WTC11 (cell line): ENCODE measurements at regions not wholly inside any gene's neighbourhood (a gene's known extent, or its start where the extent isn't known, plus 50 kb on each side); places are given as distances from the start of the nearest gene placed in this dataset.

ENCODE experiments used
- ATAC-seq: fragments of 200-7000 bp; cut with Tn5 transposase; 2 replicates; pipeline ENCODE4 v1.10.0; 2021; ENCODE audit warnings: mild to moderate bottlenecking, moderate library complexity
- CTCF ChIA-PET: fragments of 300-600 bp; sonication (Branson Sonifier 250); formaldehyde crosslinking; loops from one replicate; lab custom pipeline; 2021; ENCODE audit warnings: antibody characterized with exemption; lab: Charles Lee
- POLR2A ChIA-PET: fragments of 350-600 bp; sonication (Branson Sonifier 250); formaldehyde crosslinking; loops from one replicate; lab custom pipeline; 2021; ENCODE audit warnings: antibody characterized with exemption; lab: Charles Lee
- DNase-seq: peaks from one replicate; pipeline ENCODE4 v3.0.0; 2021; ENCODE audit warnings: low spot score
- H3K27ac Mint-ChIP-seq: 2 replicates; pipeline ENCODE4 v1.8.0; 2021; ENCODE audit warnings: mixed read lengths
- H3K27me3 Mint-ChIP-seq: 2 replicates; pipeline ENCODE4 v1.8.0; 2021; ENCODE audit warnings: low read depth, mild to moderate bottlenecking, moderate library complexity, mixed read lengths
- H3K36me3 Mint-ChIP-seq: 2 replicates; pipeline ENCODE4 v1.8.0; 2021; ENCODE audit warnings: mixed read lengths
- H3K4me1 Mint-ChIP-seq: 2 replicates; pipeline ENCODE4 v1.8.0; 2022; ENCODE audit warnings: mixed read lengths
- H3K4me3 Mint-ChIP-seq: 2 replicates; pipeline ENCODE4 v1.8.0; 2021; ENCODE audit warnings: mild to moderate bottlenecking, moderate library complexity, mixed read lengths
- H3K9me3 Mint-ChIP-seq: 2 replicates; pipeline ENCODE4 v1.8.0; 2021; ENCODE audit warnings: mixed read lengths
- ARID4B ChIP-seq: sonication (generic); formaldehyde crosslinking; IDR thresholded peaks from 2 replicates; pipeline ENCODE4 v1.8.0; 2023; ENCODE audit warnings: missing genetic modification reagents, mild to moderate bottlenecking, borderline replicate concordance
- E2F4 ChIP-seq: sonication (generic); formaldehyde crosslinking; IDR thresholded peaks from 2 replicates; pipeline ENCODE4 v1.8.1; 2022; ENCODE audit warnings: low read depth, mild to moderate bottlenecking, moderate library complexity, missing genetic modification reagents, borderline replicate concordance
- ELF4 ChIP-seq: sonication (generic); formaldehyde crosslinking; IDR thresholded peaks from 2 replicates; pipeline ENCODE4 v1.8.1; 2022; ENCODE audit warnings: low read depth, mild to moderate bottlenecking, moderate library complexity, missing genetic modification reagents
- GABPB1 ChIP-seq: sonication (generic); formaldehyde crosslinking; IDR thresholded peaks from 2 replicates; pipeline ENCODE4 v1.8.1; 2023; ENCODE audit warnings: mild to moderate bottlenecking, missing genetic modification reagents
- GRHL2 ChIP-seq: fragments of 250-450 bp; sonication (Bioruptor Pico); IDR thresholded peaks from 2 replicates; pipeline ENCODE4 v1.8.0; 2022; ENCODE audit warnings: mild to moderate bottlenecking, moderate library complexity; ENCODE audit not compliant: insufficient replicate concordance, severe bottlenecking
- GTF2I ChIP-seq: fragments of 250-450 bp; sonication (Bioruptor Pico); conservative IDR thresholded peaks from 2 replicates; pipeline ENCODE4 v1.4.0; 2021; ENCODE audit warnings: mild to moderate bottlenecking
- JAZF1 ChIP-seq: fragments of 250-450 bp; sonication (Bioruptor Pico); IDR thresholded peaks from 2 replicates; pipeline ENCODE4 v1.9.0; 2021; ENCODE audit warnings: moderate library complexity, mild to moderate bottlenecking, inconsistent platforms
- JUN ChIP-seq: sonication (generic); formaldehyde crosslinking; IDR thresholded peaks from 2 replicates; pipeline ENCODE4 v1.8.0; 2023; ENCODE audit warnings: mild to moderate bottlenecking, missing genetic modification reagents
- SP1 ChIP-seq: sonication (generic); formaldehyde crosslinking; conservative IDR thresholded peaks from 2 replicates; pipeline ENCODE4 v1.8.1; 2022; ENCODE audit warnings: missing genetic modification reagents
- USF1 ChIP-seq: sonication (generic); formaldehyde crosslinking; IDR thresholded peaks from 2 replicates; pipeline ENCODE4 v1.8.0; 2022; ENCODE audit warnings: mild to moderate bottlenecking, missing genetic modification reagents
- ZBTB21 ChIP-seq: sonication (generic); formaldehyde crosslinking; IDR thresholded peaks from 2 replicates; pipeline ENCODE4 v1.8.1; 2023; ENCODE audit warnings: mild to moderate bottlenecking, missing genetic modification reagents, borderline replicate concordance
- ZNF121 ChIP-seq: sonication (generic); formaldehyde crosslinking; IDR thresholded peaks from 2 replicates; pipeline ENCODE4 v1.8.0; 2023; ENCODE audit warnings: missing genetic modification reagents
- ZNF416 ChIP-seq: fragments of 250-450 bp; sonication (Bioruptor Pico); IDR thresholded peaks from 2 replicates; pipeline ENCODE4 v1.9.0; 2021; ENCODE audit warnings: mild to moderate bottlenecking, inconsistent platforms
- TF ChIP-seq, protein P1 (sequence below): fragments of 250-450 bp; sonication (Bioruptor Pico); IDR thresholded peaks from 2 replicates; pipeline ENCODE4 v1.9.0; 2021; ENCODE audit warnings: moderate library complexity, mild to moderate bottlenecking, inconsistent platforms, borderline replicate concordance
- TF ChIP-seq, protein P2 (sequence below): fragments of 250-450 bp; sonication (Bioruptor Pico); conservative IDR thresholded peaks from 2 replicates; pipeline ENCODE4 v1.9.0; 2021; ENCODE audit warnings: mild to moderate bottlenecking
- TF ChIP-seq, protein P3 (sequence below): sonication (generic); formaldehyde crosslinking; conservative IDR thresholded peaks from 2 replicates; pipeline ENCODE4 v1.8.1; 2023; ENCODE audit warnings: mild to moderate bottlenecking, low read depth, missing genetic modification reagents, moderate library complexity
- TF ChIP-seq, protein P4 (sequence below): sonication (generic); formaldehyde crosslinking; IDR thresholded peaks from 2 replicates; pipeline ENCODE4 v1.8.0; 2022; ENCODE audit warnings: mild to moderate bottlenecking, missing genetic modification reagents

- TF ChIP-seq E2F4 (CRISPR knock-in tag): no peak
- no peak for TF ChIP-seq JUN (CRISPR knock-in tag)
- TF ChIP-seq, protein P1, sequence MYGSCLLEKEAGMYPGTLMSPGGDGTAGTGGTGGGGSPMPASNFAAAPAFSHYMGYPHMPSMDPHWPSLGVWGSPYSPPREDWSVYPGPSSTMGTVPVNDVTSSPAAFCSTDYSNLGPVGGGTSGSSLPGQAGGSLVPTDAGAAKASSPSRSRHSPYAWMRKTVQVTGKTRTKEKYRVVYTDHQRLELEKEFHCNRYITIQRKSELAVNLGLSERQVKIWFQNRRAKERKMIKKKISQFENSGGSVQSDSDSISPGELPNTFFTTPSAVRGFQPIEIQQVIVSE (CRISPR knock-in tag): no peak
- TF ChIP-seq USF1 (CRISPR knock-in tag): no peak
- no peak for TF ChIP-seq ELF4 (CRISPR knock-in tag)
- TF ChIP-seq, all 79 proteins: peak for 0
These were observed 119.2 kb upstream of the PCBD1 start (continued) for GRCh38 chr10:71007516-71007915.

GRCh38 chr10:71008150-71008549 is 119.8 kb upstream of the PCBD1 start:
- H3K9me3 Mint-ChIP-seq: no peaks in the 10 kb centered on the region
- no peak overlapping the region for H3K27ac Mint-ChIP-seq
- DNase-seq (no peak), ATAC-seq (no peak)
- H3K27me3 Mint-ChIP-seq: no peaks in the 10 kb centered on the region
- peaks cover 12% of the 10 kb centered on the region for H3K4me1 Mint-ChIP-seq
- H3K36me3 Mint-ChIP-seq: no peaks in the 10 kb centered on the region
- no peak overlapping the region for H3K4me3 Mint-ChIP-seq
- ChIA-PET CTCF (interaction anchor here (1.0 kb wide), 1 partner anchor 105 kb away, joined by 3 read pairs; no protein-coding TSS in a partner anchor), POLR2A (no interaction called here)
- TF ChIP-seq GABPB1 (CRISPR knock-in tag) (no peak), ARID4B (CRISPR knock-in tag) (no peak), ZNF121 (CRISPR knock-in tag) (no peak), GTF2I (no peak), GRHL2 (CRISPR knock-in tag) (no peak), ZBTB21 (no peak), SP1 (CRISPR knock-in tag) (no peak), E2F4 (CRISPR knock-in tag) (no peak), JAZF1 (CRISPR knock-in tag) (no peak), ZNF416 (CRISPR knock-in tag) (no peak)
- TF ChIP-seq, protein P2, sequence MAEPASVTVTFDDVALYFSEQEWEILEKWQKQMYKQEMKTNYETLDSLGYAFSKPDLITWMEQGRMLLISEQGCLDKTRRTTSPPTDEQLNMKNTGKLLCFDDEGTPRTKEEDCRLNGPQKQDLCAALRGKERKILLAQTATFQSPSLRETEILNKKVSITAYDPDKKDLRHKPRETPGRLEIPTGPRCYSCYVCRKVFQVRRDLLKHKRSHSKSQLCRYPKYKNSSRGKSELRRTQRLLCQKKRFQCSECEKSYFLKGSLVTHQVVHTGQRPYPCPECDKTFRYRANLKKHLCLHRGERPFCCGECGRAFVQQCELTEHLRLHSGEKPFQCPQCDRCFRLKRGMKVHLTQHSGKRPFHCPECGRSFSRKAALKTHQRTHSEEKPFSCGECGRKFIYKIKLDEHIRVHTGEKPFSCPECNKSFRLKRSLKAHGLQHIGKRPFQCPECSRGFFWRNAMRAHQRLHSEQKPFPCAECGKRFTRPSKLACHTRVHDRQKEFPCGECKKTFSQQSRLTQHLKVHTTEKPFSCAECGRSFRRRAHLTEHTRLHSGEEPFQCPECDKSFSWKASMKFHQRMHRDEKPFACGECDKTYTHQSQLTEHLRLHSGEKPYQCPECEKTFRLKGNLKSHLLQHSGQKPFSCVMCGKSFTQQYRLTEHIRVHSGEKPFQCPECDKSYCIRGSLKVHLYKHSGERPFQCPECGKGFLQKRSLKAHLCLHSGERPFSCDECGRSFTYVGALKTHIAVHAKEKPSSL (CRISPR knock-in tag): no peak
- TF ChIP-seq, protein P3, sequence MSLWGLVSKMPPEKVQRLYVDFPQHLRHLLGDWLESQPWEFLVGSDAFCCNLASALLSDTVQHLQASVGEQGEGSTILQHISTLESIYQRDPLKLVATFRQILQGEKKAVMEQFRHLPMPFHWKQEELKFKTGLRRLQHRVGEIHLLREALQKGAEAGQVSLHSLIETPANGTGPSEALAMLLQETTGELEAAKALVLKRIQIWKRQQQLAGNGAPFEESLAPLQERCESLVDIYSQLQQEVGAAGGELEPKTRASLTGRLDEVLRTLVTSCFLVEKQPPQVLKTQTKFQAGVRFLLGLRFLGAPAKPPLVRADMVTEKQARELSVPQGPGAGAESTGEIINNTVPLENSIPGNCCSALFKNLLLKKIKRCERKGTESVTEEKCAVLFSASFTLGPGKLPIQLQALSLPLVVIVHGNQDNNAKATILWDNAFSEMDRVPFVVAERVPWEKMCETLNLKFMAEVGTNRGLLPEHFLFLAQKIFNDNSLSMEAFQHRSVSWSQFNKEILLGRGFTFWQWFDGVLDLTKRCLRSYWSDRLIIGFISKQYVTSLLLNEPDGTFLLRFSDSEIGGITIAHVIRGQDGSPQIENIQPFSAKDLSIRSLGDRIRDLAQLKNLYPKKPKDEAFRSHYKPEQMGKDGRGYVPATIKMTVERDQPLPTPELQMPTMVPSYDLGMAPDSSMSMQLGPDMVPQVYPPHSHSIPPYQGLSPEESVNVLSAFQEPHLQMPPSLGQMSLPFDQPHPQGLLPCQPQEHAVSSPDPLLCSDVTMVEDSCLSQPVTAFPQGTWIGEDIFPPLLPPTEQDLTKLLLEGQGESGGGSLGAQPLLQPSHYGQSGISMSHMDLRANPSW: no peak
- TF ChIP-seq, protein P4, sequence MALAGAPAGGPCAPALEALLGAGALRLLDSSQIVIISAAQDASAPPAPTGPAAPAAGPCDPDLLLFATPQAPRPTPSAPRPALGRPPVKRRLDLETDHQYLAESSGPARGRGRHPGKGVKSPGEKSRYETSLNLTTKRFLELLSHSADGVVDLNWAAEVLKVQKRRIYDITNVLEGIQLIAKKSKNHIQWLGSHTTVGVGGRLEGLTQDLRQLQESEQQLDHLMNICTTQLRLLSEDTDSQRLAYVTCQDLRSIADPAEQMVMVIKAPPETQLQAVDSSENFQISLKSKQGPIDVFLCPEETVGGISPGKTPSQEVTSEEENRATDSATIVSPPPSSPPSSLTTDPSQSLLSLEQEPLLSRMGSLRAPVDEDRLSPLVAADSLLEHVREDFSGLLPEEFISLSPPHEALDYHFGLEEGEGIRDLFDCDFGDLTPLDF (CRISPR knock-in tag): no peak
